ENCODE measurements at regions not wholly inside any gene's neighbourhood (a gene's known extent, or its start where the extent isn't known, plus 50 kb on each side); places are given as distances from the start of the nearest gene placed in this dataset.

DNA sequence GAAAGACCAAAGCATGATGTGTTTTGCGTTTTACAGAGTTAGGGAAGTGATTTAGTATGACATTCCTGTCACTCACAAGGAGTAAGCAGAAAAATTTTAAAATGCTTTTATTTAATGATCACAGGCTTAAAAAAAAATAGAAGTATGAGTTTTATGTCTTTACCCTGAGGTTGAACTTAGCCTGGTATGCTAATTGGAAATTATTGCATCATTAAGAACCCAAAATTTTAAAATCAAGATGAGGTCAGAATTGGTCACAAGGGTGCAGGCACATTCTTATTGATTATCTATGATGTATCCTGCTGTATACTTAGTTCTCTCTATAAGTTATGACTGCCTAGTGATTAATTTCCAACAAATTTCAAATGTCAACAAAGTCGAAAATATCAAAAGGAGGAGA is 585.6 kb upstream of the ALCAM start:
- Mint-ChIP-seq H3K27me3 (no peaks in the 10 kb centered on the region), H3K4me1 (ENCODE audit: low read depth) (no peaks in the 10 kb centered on the region), H3K36me3 (ENCODE audit: low read depth) (no peaks in the 10 kb centered on the region), H3K27ac (no peak overlapping the region), H3K9me3 (peaks cover 4% of the 10 kb centered on the region), H3K4me3 (no peak overlapping the region)
- DNase-seq = no peak

DNA sequence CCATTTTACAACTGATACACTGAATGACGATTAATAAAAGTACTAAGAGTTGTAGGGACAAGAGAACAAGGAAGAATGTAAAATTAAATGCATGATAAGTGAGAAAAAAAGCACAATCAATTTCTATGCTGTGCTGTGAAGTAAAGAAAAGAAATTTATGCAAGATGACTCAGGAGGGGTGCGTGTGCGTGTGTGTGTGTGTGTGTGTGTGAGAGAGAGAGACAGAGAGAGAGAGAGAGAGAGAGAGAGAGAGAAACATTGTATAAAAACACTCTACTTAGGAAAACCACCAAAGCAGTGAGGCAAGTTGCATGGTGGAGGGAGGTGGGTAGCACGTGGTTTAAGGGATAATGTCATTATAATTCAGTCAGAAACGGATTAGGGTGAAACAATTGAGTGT is 580.8 kb upstream of the ALCAM start:
- H3K27ac Mint-ChIP-seq = no peak overlapping the region
- H3K4me1 Mint-ChIP-seq (ENCODE audit: low read depth) = no peaks in the 10 kb centered on the region
- no peaks in the 10 kb centered on the region for H3K9me3 Mint-ChIP-seq
- no peaks in the 10 kb centered on the region for H3K27me3 Mint-ChIP-seq
- H3K36me3 Mint-ChIP-seq (ENCODE audit: low read depth) = no peaks in the 10 kb centered on the region
- no peak for DNase-seq
- no peak overlapping the region for H3K4me3 Mint-ChIP-seq

DNA sequence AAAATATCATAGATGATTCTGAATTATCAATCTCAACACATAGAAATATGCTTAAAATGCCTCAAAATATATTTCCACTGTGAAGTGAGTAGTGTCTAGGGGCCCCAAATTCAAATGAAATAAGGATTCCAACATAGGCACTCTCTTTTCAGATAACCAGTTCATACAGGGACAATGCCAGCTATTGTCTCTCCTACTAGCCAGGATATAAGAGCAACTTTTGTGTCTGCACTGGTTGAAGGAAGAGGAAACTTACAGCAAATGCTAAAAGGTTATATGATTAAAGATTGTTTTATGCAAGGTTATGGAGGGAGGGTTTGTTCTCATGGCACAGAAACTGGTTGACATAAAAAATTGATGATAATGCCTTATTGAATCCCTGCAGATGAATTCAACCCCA is 579.4 kb upstream of the ALCAM start:
- no peak overlapping the region for H3K4me3 Mint-ChIP-seq
- no peak overlapping the region for H3K27ac Mint-ChIP-seq
- H3K9me3 Mint-ChIP-seq = no peaks in the 10 kb centered on the region
- H3K36me3 Mint-ChIP-seq (ENCODE audit: low read depth) = no peaks in the 10 kb centered on the region
- no peaks in the 10 kb centered on the region for H3K27me3 Mint-ChIP-seq
- H3K4me1 Mint-ChIP-seq (ENCODE audit: low read depth) = no peaks in the 10 kb centered on the region
- no peak for DNase-seq

DNA sequence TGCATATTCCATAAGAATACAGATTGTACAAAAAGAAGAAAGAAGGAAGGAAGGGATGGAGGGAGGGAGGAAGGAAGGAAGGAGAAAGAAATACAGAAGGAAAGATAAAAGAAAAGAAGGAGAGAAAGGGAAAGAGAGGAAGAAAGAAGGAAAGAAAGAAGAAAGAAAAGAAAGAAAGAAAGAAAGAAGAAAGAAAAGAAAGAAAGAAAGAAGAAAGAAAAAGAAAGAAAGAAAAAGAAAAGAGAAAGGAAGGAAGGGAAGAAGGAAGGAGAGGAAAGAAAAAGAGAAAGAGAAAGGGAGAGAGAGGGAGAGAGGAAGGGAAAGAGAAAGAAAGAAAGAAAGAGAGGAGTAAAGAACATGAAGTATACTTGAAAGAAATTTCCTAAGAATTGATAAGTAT is 577.9 kb upstream of the ALCAM start:
- H3K4me1 Mint-ChIP-seq (ENCODE audit: low read depth) = no peaks in the 10 kb centered on the region
- no peak overlapping the region for H3K27ac Mint-ChIP-seq
- DNase-seq = no peak
- H3K9me3 Mint-ChIP-seq = no peaks in the 10 kb centered on the region
- no peaks in the 10 kb centered on the region for H3K36me3 Mint-ChIP-seq (ENCODE audit: low read depth)
- H3K4me3 Mint-ChIP-seq = no peak overlapping the region
- no peaks in the 10 kb centered on the region for H3K27me3 Mint-ChIP-seq

DNA sequence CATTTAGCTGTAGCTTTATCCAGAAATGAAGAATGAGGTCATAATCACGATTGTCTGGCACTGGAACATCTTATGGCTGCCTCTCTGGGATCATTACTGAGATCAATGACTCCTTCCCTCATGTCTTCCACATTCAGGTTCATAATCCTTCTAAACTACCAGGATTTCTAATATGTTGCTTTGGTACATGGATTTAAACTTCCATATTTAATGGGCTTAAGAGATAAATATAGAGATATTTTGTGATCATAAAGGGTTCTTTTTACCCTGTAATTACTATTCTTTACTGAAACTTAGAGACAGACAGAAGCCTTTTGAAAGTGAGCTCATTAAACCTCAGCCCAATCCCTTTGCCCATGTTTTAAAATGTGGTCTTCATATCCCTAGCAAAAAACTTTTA is 575.4 kb upstream of the ALCAM start:
- Mint-ChIP-seq H3K9me3 (no peaks in the 10 kb centered on the region), H3K36me3 (ENCODE audit: low read depth) (no peaks in the 10 kb centered on the region), H3K27ac (no peak overlapping the region), H3K27me3 (no peaks in the 10 kb centered on the region), H3K4me1 (ENCODE audit: low read depth) (no peaks in the 10 kb centered on the region), H3K4me3 (no peak overlapping the region)
- no peak for DNase-seq

DNA sequence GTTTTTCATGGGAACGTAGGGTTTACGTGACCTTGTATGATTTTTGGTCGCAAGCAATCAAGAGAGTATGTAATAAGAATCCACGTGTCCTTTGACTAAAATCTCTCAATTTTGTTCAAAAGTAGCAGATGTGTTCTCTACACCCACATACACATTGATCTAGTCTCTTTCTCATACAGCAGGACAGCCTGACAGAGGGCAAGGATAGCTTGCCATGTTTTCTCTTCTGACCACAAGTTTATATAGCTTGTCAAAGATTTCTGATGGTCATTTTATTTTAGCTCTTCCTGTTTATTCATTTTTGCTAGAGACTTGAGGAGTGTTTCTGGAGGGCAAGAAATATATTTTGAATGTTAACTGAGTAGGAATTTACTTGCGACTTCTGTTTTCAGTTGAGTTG is 570.2 kb upstream of the ALCAM start:
- Mint-ChIP-seq H3K4me3 (no peak overlapping the region), H3K36me3 (ENCODE audit: low read depth) (no peaks in the 10 kb centered on the region), H3K4me1 (ENCODE audit: low read depth) (no peaks in the 10 kb centered on the region), H3K27me3 (no peaks in the 10 kb centered on the region), H3K27ac (no peak overlapping the region), H3K9me3 (no peaks in the 10 kb centered on the region)
- no peak for DNase-seq

DNA sequence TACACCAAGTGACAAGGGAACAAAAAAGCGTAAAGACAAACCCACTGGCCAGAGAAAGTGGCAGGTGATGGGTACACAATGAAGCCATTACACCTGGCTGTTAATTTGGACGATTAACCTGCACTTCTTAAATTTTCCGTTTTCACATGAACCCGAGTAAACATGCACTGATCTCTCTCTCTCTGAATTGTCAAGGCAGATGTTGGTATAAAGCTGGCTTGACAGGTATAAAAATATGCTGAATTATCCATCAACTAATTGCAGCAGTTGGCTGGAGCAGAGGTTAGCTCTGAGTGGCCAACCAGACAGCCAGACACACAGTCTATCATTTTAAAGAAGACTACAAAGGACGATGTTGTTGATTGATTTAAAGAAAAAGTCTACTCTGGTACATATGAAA is 561.7 kb upstream of the ALCAM start:
- DNase-seq = no peak
- Mint-ChIP-seq H3K27me3 (no peaks in the 10 kb centered on the region), H3K4me3 (no peak overlapping the region), H3K36me3 (ENCODE audit: low read depth) (no peaks in the 10 kb centered on the region), H3K27ac (no peak overlapping the region), H3K9me3 (no peaks in the 10 kb centered on the region), H3K4me1 (ENCODE audit: low read depth) (no peaks in the 10 kb centered on the region)

DNA sequence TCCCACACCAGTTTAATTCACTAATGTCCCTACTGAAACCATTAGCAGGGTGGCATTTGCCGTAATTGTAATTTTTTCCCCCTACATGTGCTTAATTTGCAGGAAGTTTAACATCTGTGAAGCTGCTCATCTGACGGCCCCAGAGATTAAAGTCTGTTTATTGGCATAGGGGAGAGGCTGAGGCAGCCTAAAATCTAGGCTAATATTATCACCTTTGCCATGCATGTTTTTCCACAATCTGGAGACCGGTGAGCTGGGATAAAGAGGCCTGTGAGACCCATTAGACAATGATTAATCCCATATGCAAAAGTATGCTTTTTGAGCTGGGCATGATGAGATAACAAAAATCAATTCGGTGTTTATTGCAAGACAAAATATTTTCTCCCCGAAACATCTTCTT is 561.2 kb upstream of the ALCAM start:
- Mint-ChIP-seq H3K27me3 (no peaks in the 10 kb centered on the region), H3K4me1 (ENCODE audit: low read depth) (no peaks in the 10 kb centered on the region), H3K36me3 (ENCODE audit: low read depth) (no peaks in the 10 kb centered on the region), H3K27ac (no peak overlapping the region), H3K9me3 (no peaks in the 10 kb centered on the region), H3K4me3 (no peak overlapping the region)
- no peak for DNase-seq

DNA sequence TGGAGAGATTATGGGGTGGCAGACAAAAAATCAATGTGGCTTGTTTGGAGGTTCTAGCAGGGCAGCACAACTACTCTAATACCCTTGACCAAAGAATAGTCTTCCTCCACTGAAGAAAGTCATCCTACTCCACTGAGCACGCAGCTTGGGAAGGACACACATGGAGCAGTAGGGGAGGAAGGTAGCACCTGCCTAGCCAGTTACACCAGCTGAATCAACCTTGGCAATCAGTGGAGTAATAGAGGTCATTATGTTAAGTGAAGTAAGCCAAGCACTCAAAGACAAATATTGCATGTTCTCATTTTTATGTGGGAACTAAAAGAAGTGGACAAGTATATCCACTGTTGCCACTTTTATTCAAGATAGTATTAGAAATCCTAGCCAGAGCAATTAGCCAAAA is 555.8 kb upstream of the ALCAM start:
- no peaks in the 10 kb centered on the region for H3K4me1 Mint-ChIP-seq (ENCODE audit: low read depth)
- no peak overlapping the region for H3K4me3 Mint-ChIP-seq
- H3K27ac Mint-ChIP-seq = no peak overlapping the region
- no peak for DNase-seq
- H3K36me3 Mint-ChIP-seq (ENCODE audit: low read depth) = no peaks in the 10 kb centered on the region
- H3K27me3 Mint-ChIP-seq = no peaks in the 10 kb centered on the region
- H3K9me3 Mint-ChIP-seq = no peaks in the 10 kb centered on the region

DNA sequence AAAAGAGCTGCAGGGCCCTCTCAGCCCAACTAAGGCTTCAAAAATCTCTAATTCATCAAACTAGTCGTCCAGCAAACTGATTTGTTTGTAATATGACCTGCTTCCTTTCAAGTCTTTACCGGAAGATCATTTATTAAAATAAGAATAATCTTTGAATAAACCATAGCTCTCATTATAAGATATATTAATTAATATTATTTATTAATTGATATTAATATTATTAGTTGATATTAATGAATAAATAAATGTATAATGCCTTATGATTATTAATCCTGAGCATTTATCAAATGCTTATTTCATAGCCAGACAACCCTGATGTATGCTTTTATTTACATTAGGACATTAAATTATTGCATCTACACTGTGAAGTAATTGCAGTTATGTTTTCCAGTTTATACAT is 550.7 kb upstream of the ALCAM start:
- Mint-ChIP-seq H3K36me3 (ENCODE audit: low read depth) (no peaks in the 10 kb centered on the region), H3K9me3 (peaks cover 4% of the 10 kb centered on the region), H3K4me1 (ENCODE audit: low read depth) (no peaks in the 10 kb centered on the region), H3K27ac (no peak overlapping the region), H3K27me3 (no peaks in the 10 kb centered on the region), H3K4me3 (no peak overlapping the region)
- no peak for DNase-seq

DNA sequence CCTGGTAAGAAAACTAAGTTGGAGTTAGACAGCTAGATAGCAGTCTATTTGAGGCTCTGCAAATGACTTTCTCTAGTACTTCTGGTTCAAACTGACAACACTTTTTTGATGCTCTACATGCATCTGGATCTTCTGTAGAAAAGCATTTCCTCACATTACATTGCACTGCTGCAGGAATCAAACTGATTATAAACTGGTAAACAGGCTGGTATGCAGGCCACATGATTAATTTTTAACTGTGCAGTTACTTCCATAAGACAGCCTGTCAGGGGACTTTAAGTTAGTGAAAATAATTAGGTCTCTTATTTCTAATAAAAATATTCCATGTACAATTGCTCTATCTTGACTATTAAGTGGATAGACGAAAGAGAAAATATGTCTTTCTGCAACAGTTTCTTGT is 550.0 kb upstream of the ALCAM start:
- no peaks in the 10 kb centered on the region for H3K27me3 Mint-ChIP-seq
- no peak overlapping the region for H3K27ac Mint-ChIP-seq
- H3K36me3 Mint-ChIP-seq (ENCODE audit: low read depth) = no peaks in the 10 kb centered on the region
- no peak for DNase-seq
- no peaks in the 10 kb centered on the region for H3K4me1 Mint-ChIP-seq (ENCODE audit: low read depth)
- no peak overlapping the region for H3K4me3 Mint-ChIP-seq
- peaks cover 6% of the 10 kb centered on the region for H3K9me3 Mint-ChIP-seq

DNA sequence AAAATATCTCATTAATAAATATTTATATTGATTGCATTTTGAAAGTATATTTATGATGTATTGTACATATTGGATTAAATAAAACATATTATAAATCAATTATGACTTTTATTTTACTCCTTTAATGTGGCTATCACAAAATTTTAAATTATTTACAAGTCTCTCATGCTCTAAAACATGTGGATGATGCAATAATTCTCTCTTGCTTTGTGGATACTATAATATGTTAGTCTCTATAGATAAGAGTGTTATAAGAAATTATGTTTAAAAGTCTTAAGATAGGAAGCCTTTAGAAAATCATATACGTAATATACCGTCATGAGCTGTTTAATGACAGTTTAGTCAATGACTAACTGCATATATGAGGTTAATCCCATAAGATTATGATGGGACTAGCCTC is 547.4 kb upstream of the ALCAM start:
- Mint-ChIP-seq H3K4me3 (no peak overlapping the region), H3K27ac (no peak overlapping the region), H3K27me3 (no peaks in the 10 kb centered on the region), H3K4me1 (ENCODE audit: low read depth) (no peaks in the 10 kb centered on the region), H3K9me3 (peaks cover 11% of the 10 kb centered on the region), H3K36me3 (ENCODE audit: low read depth) (no peaks in the 10 kb centered on the region)
- DNase-seq = no peak

DNA sequence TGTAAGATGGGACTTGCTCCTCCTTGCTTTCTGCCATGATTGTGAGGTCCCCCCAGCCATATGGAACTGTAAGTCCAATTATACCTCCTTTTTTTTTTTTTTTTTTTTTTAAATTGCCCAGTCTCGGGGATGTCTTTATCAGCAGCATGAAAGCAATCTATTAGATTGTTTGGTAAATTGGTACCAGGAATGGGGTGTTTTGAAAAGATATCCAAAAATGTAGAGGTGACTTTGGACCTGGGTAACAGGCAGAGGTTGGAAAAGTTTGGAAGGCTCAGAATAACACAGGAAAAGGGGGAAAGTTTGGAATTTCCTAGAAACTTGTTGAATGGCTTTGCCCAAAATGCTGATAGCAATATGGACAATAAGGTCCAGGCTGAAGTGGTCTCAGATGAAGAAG is 545.8 kb upstream of the ALCAM start:
- Mint-ChIP-seq H3K4me3 (no peak overlapping the region), H3K36me3 (ENCODE audit: low read depth) (no peaks in the 10 kb centered on the region), H3K4me1 (ENCODE audit: low read depth) (no peaks in the 10 kb centered on the region), H3K27me3 (no peaks in the 10 kb centered on the region), H3K9me3 (peaks cover 11% of the 10 kb centered on the region), H3K27ac (no peak overlapping the region)
- DNase-seq = no peak

DNA sequence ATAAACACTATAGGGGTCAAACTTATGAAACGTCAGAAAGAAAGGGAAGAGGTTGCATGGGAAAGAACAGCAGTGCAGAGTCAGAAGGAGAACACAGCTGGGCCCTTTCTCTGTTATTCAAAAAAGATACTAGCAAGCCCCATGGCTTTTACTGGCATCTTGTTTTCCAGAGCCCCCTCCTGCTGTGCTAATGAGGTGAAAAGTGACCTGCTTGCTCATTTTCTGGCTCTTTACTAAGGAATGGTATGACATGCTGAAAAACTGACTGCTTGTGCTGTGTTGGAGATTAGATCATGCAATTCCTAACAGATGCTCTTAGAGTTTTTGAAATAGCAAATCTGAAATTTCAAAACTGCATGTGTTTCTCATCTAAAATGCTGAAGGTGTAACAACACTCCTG is 541.6 kb upstream of the ALCAM start:
- H3K27ac Mint-ChIP-seq = no peak overlapping the region

DNA sequence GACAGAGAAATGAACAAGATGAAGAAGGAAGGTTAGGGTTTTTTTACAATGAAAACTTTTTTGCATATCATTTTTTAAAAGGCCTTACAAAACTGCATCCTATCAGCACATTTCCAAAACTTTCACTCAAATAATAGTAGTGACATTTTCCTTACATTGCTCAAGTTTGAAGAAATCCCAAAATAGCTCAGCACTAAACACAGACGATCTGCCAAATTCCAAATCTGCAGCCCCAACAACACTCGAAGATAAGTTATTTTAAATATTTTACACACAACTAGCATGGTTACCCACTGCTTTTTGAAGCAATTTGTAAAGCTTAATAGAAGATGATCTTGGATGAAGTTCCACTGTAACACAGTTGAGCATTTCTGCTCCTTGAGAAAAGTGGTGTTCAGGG is 535.6 kb upstream of the ALCAM start:
- H3K4me3 Mint-ChIP-seq = no peak overlapping the region

More for the DNA sequence above, 541.6 kb upstream of the ALCAM start:
- Mint-ChIP-seq H3K4me1 (ENCODE audit: low read depth) (no peaks in the 10 kb centered on the region), H3K27me3 (no peaks in the 10 kb centered on the region), H3K9me3 (peaks cover 11% of the 10 kb centered on the region), H3K4me3 (no peak overlapping the region), H3K36me3 (ENCODE audit: low read depth) (no peaks in the 10 kb centered on the region)
- DNase-seq = no peak

DNA sequence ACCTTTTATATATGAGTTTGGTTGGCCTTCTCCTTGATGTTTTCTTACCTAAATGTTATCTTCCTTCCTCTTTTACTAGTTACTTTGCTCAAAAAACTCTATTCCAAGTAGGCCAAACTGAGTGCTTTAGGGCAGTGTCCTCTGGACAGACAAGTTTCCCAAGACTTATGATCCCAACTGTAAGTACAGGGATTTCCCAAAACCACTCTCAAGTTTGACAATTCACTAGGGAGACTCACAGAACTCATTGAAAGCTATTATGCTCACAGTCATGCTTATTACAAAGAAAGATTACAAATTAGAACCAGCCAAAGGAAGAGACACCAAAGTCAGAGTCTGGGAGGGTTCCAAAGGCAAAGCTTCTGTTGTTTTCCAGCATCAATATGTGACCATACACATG is 534.2 kb upstream of the ALCAM start:
- no peaks in the 10 kb centered on the region for H3K27me3 Mint-ChIP-seq
- H3K36me3 Mint-ChIP-seq (ENCODE audit: low read depth) = no peaks in the 10 kb centered on the region
- no peak overlapping the region for H3K27ac Mint-ChIP-seq
- no peak for DNase-seq
- no peak overlapping the region for H3K4me3 Mint-ChIP-seq
- no peaks in the 10 kb centered on the region for H3K4me1 Mint-ChIP-seq (ENCODE audit: low read depth)
- H3K9me3 Mint-ChIP-seq = no peaks in the 10 kb centered on the region

More for the DNA sequence above, 535.6 kb upstream of the ALCAM start:
- DNase-seq = no peak
- Mint-ChIP-seq H3K4me1 (ENCODE audit: low read depth) (no peaks in the 10 kb centered on the region), H3K36me3 (ENCODE audit: low read depth) (no peaks in the 10 kb centered on the region), H3K27ac (no peak overlapping the region), H3K27me3 (no peaks in the 10 kb centered on the region), H3K9me3 (no peaks in the 10 kb centered on the region)

Data from activated T-cell treated with anti-CD3 and anti-CD28 coated beads, Interleukin-2, amount 50 U/mL, for 24 hours (primary cell).